ENCODE measurements at regions not wholly inside any gene's neighbourhood (a gene's known extent, or its start where the extent isn't known, plus 50 kb on each side); places are given as distances from the start of the nearest gene placed in this dataset.

- H3K4me1 ChIP-seq (ENCODE audit: insufficient read depth, low read length) = no peaks in the 10 kb centered on the region
- CTCF ChIA-PET = no interaction called here
- POLR2A ChIA-PET = no interaction called here
- TF ChIP-seq CTCF (IDR thresholded peaks at IDR 0.05) = no peak
- Mint-ChIP-seq H3K36me3 (ENCODE audit: low read depth) (no peaks in the 10 kb centered on the region), H3K4me3 (no peak overlapping the region), H3K27ac (no peak overlapping the region), H3K27me3 (peaks cover 4% of the 10 kb centered on the region), H3K4me1 (ENCODE audit: low read depth) (no peaks in the 10 kb centered on the region), H3K9me3 (peaks cover 5% of the 10 kb centered on the region)
- H3K4me3 ChIP-seq (ENCODE audit: low read length) = no peak overlapping the region
- H3K9me3 ChIP-seq (ENCODE audit: control insufficient read depth in 1 of 2, insufficient read depth in 1 of 2, low read length in 2 of 2) = no peaks in the 10 kb centered on the region
- intact Hi-C loops (cut with DNase I, micrococcal nuclease) = no loop called here
- no peak overlapping the region for H3K27ac ChIP-seq (ENCODE audit: low read depth in 1 of 2, low read length in 2 of 2)
- peaks cover 0 to 3% of the 10 kb centered on the region in 2 experiments for H3K27me3 ChIP-seq (ENCODE audit: control insufficient read depth in 1 of 2, insufficient read depth in 2 of 2, low read length in 2 of 2)
- DNase-seq (no peak), ATAC-seq (ENCODE audit: poor library complexity) (no peak)
- H3K36me3 ChIP-seq (ENCODE audit: insufficient read depth, low read length) = no peaks in the 10 kb centered on the region
Observed at GRCh38 chr17:34865716-34866115, 95.5 kb downstream of the CCT6B start.

GRCh38 chr17:34862384-34862783, 98.9 kb downstream of the CCT6B start:
- H3K4me3 Mint-ChIP-seq = no peak overlapping the region
- H3K27ac ChIP-seq (ENCODE audit: low read depth in 1 of 2, low read length in 2 of 2) = no peak overlapping the region
- DNase-seq = no peak
- H3K4me1 ChIP-seq (ENCODE audit: insufficient read depth, low read length) = no peaks in the 10 kb centered on the region
- no peaks in the 10 kb centered on the region for H3K9me3 ChIP-seq (ENCODE audit: control insufficient read depth in 1 of 2, insufficient read depth in 1 of 2, low read length in 2 of 2)
- H3K36me3 ChIP-seq (ENCODE audit: insufficient read depth, low read length) = no peaks in the 10 kb centered on the region
- ATAC-seq (ENCODE audit: poor library complexity) = no peak
- CTCF ChIA-PET = no interaction called here
- intact Hi-C loops (cut with DNase I, micrococcal nuclease) = no loop called here
- no peaks in the 10 kb centered on the region for H3K4me1 Mint-ChIP-seq (ENCODE audit: low read depth)
- no peaks in the 10 kb centered on the region for H3K36me3 Mint-ChIP-seq (ENCODE audit: low read depth)
- H3K4me3 ChIP-seq (ENCODE audit: low read length) = no peak overlapping the region
- H3K27ac Mint-ChIP-seq = no peak overlapping the region
- peaks cover 15% of the 10 kb centered on the region for H3K27me3 Mint-ChIP-seq
- POLR2A ChIA-PET = no interaction called here
- TF ChIP-seq CTCF (IDR thresholded peaks at IDR 0.05) = no peak
- peaks cover 0 to 3% of the 10 kb centered on the region in 2 experiments for H3K27me3 ChIP-seq (ENCODE audit: control insufficient read depth in 1 of 2, insufficient read depth in 2 of 2, low read length in 2 of 2)
- no peaks in the 10 kb centered on the region for H3K9me3 Mint-ChIP-seq

- Mint-ChIP-seq H3K36me3 (ENCODE audit: low read depth) (no peaks in the 10 kb centered on the region), H3K4me3 (no peak overlapping the region), H3K27me3 (peaks cover 15% of the 10 kb centered on the region), H3K27ac (no peak overlapping the region), H3K9me3 (no peaks in the 10 kb centered on the region), H3K4me1 (ENCODE audit: low read depth) (no peaks in the 10 kb centered on the region)
- Histone ChIP-seq H3K4me3 (ENCODE audit: low read length) (no peak overlapping the region), H3K4me1 (ENCODE audit: insufficient read depth, low read length) (no peaks in the 10 kb centered on the region), H3K9me3 (ENCODE audit: control insufficient read depth in 1 of 2, insufficient read depth in 1 of 2, low read length in 2 of 2) (no peaks in the 10 kb centered on the region), H3K27me3 (ENCODE audit: control insufficient read depth in 1 of 2, insufficient read depth in 2 of 2, low read length in 2 of 2) (peaks cover 0 to 3% of the 10 kb centered on the region in 2 experiments), H3K27ac (ENCODE audit: low read depth in 1 of 2, low read length in 2 of 2) (no peak overlapping the region), H3K36me3 (ENCODE audit: insufficient read depth, low read length) (no peaks in the 10 kb centered on the region)
- ChIA-PET POLR2A (no interaction called here), CTCF (no interaction called here)
- no peak for ATAC-seq (ENCODE audit: poor library complexity)
- intact Hi-C loops (cut with DNase I, micrococcal nuclease) = no loop called here
- no peak for TF ChIP-seq CTCF (IDR thresholded peaks at IDR 0.05)
- no peak for DNase-seq
Observed at GRCh38 chr17:34861864-34862263, 99.4 kb downstream of the CCT6B start.

Measured in CD4-positive, alpha-beta T cell (primary cell).